Stimulated activated naive B cell treated with anti-CD40 and anti-IgM and Interleukin-4, amounts not matched to agents 10 μg/mL and 1 μg/mL and 100 μg/mL, for 72 hours (primary cell): ENCODE measurements at regions not wholly inside any gene's neighbourhood (a gene's known extent, or its start where the extent isn't known, plus 50 kb on each side); places are given as distances from the start of the nearest gene placed in this dataset.
"Not testable (repeated sequence)": the region's sequence is repeated elsewhere in the genome, so short reads cannot be mapped to it uniquely, and the experiment has no call there.

ENCODE experiments used
- ATAC-seq, 2 donors: fragments of 150-1000 bp; cut with Tn5 transposase; replicated peaks; 2 replicates each; pipeline ENCODE4 v1.10.0; 2021; ENCODE audit warnings: moderate library complexity in 1 of 2
- DNase-seq: peaks from one replicate; pipeline ENCODE4 v3.0.0; 2021
- H3K27ac Mint-ChIP-seq: one replicate; pipeline ENCODE4 v1.8.0; 2022; ENCODE audit warnings: mild to moderate bottlenecking, mixed read lengths
- H3K27me3 Mint-ChIP-seq, 2 donors: one replicate each; pipeline ENCODE4 v1.8.0; 2022; ENCODE audit warnings: mixed read lengths in 2 of 2
- H3K36me3 Mint-ChIP-seq, 2 donors: one replicate each; pipeline ENCODE4 v1.8.0; 2022; ENCODE audit warnings: mixed read lengths in 2 of 2, mild to moderate bottlenecking in 1 of 2
- H3K4me1 Mint-ChIP-seq, 2 donors: one replicate each; pipeline ENCODE4 v1.8.0; 2022; ENCODE audit warnings: mixed read lengths in 2 of 2, mild to moderate bottlenecking in 1 of 2
- H3K4me3 Mint-ChIP-seq, 2 donors: one replicate each; pipeline ENCODE4 v1.8.0; 2022; ENCODE audit warnings: mild to moderate bottlenecking in 2 of 2, mixed read lengths in 2 of 2, moderate library complexity in 1 of 2
- H3K9me3 Mint-ChIP-seq, 2 donors: one replicate each; pipeline ENCODE4 v1.8.0; 2022; ENCODE audit warnings: mixed read lengths in 2 of 2, mild to moderate bottlenecking in 1 of 2

DNA sequence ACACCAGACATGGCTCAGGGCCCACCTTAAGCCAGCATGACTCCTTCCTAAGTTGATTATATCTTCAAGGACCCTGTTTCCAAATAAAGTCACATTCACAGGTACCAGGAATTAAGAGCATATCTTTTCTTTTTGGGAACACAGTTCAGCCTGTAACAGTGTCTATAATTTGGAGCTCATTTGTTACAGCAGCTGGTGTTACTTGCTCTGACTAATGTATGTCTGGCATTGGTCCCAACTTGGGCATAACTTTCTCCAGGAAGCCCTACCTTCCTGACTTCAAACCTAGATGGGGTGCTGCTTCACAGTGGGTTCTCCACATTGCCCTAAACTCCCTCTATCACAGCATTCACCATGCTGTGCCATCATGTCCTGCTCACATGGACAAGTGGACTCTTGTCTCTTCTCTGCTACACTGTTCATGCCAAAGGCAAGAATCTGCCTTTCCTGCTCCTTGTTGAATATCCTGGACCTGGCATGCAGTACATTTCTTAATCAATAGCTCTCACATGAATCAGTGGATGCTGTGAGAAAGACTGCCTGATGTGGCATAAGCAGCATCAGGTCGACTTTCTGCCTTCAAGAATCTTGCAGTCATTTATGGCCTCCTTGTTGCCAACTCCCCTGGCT, 117.4 kb upstream of the FOXA2 start:
- peaks cover 3 to 4% of the 10 kb centered on the region in 2 donors for H3K9me3 Mint-ChIP-seq
- DNase-seq (no peak), ATAC-seq (no peak)
- no peaks in the 10 kb centered on the region for H3K4me1 Mint-ChIP-seq
- H3K4me3 Mint-ChIP-seq: no peak overlapping the region
- H3K27ac Mint-ChIP-seq: no peak overlapping the region
- no peaks in the 10 kb centered on the region for H3K36me3 Mint-ChIP-seq
- H3K27me3 Mint-ChIP-seq: no peaks in the 10 kb centered on the region

DNA sequence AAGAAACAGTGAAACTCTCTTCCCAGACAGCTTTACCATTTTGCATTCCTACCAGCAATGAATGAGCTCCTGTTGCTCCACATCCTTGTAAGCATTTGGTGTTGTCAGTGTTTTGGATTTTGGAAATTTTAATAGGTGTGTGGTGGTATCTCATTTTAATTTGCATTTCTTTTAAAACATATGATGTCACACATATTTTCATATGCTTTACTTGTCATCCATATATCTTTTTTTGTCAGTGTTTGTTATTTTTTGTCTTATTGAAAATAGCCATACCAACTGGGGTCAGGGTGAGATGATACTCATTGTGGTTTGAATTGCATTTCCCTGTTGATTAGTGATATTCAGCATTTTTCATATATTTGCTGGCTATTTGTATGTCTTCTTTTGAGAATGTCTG, 119.5 kb upstream of the FOXA2 start:
- no peaks in the 10 kb centered on the region for H3K4me1 Mint-ChIP-seq
- no peak overlapping the region for H3K4me3 Mint-ChIP-seq
- H3K27me3 Mint-ChIP-seq: no peaks in the 10 kb centered on the region
- ATAC-seq (no peak), DNase-seq (no peak)
- H3K27ac Mint-ChIP-seq: no peak overlapping the region
- peaks cover 3 to 5% of the 10 kb centered on the region in 2 donors for H3K9me3 Mint-ChIP-seq
- no peaks in the 10 kb centered on the region for H3K36me3 Mint-ChIP-seq

DNA sequence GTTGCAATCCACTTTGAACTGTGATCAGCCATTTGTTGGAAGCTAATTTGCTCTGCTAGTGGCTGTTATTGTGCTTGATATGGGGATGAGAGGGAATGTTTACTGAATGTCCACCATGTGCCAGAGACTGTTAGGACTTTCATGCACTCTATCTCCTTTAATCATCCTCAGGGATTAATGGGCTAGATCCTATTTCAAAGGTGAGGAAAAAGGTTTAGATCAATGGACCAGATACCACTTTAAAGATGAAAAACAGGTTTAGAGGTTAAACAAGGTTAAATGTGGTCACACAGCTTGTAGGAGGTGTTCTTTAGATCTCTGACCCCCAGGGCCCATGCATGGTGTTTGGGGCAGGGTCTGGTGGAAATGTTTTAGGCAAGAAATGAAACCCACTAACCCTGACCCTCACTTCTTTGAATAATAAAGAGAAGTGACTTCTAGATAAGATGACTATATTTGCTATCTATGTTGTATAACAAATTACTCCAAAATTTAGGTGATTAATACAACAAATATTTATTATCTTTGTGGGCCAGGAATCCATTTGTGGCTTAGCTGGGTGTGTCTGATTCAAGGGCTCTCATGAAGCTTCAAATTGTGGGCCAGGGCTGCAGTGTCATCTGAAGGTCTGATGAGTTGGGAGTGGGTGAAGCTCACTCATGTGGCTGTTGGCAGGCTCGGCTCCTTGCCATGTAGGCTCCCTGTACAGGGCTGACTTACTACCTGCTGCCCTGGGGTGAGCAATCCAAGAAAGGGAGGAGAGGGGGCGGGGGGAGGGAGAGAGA, 127.8 kb upstream of the FOXA2 start:
- peaks cover 0 to 5% of the 10 kb centered on the region in 2 donors for H3K27me3 Mint-ChIP-seq
- no peaks in the 10 kb centered on the region for H3K36me3 Mint-ChIP-seq
- DNase-seq (no peak), ATAC-seq (no peak)
- no peak overlapping the region for H3K4me3 Mint-ChIP-seq
- peaks cover 2 to 5% of the 10 kb centered on the region in 2 donors for H3K9me3 Mint-ChIP-seq
- no peak overlapping the region for H3K27ac Mint-ChIP-seq
- peaks cover 5 to 10% of the 10 kb centered on the region in 2 donors for H3K4me1 Mint-ChIP-seq

DNA sequence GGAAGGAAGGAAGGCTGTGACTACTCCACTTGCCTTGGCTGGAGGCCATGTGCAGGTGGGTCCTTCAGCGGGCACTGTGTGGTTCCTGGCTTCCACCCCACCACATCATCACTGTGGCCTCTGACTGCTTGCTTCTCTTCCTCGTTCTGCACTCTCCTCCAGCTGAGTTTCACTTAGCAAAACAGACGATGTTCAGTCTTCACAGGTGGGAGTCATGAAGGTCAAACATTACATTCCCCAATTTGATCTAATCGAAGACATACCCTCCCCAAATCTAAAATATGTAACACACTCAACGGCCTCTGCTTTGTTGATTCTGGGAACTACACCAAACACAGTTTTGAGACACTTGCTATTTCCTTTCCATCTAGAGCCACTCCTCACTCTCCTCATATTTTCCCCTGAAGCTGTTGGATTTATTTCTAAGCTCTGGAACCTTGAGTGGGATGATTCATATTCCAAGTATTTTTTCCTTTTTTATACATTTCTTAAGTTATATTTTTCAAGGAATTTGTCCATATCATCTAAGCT, 132.5 kb upstream of the FOXA2 start:
- Mint-ChIP-seq H3K4me1 (peaks cover 5 to 15% of the 10 kb centered on the region in 2 donors), H3K36me3 (no peaks in the 10 kb centered on the region), H3K4me3 (no peak overlapping the region), H3K27ac (no peak overlapping the region), H3K27me3 (peaks cover 0 to 3% of the 10 kb centered on the region in 2 donors), H3K9me3 (peaks cover 2 to 5% of the 10 kb centered on the region in 2 donors)
- DNase-seq: no peak
- peak; percentile 58 to 100 for ATAC-seq

DNA sequence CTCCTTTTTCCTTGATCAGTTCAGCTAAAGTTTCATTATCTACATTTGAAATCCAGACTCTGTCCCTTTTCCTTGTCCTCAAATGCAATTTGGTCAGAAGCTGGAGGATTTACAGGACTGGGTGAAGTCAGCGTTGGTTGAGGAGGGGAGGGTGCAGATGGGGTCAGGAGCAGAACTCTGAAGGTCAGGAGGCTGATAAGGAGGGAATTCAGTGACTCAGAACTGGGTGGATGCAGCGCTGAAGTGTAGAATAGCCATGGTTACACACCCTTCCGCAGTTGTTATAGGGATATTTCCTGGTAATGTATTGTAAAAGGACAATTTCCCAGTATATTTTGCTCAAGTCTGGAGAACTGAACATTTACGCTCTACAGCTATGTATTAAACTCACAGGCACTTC, 133.1 kb upstream of the FOXA2 start:
- no peak overlapping the region for H3K27ac Mint-ChIP-seq
- no peak for ATAC-seq
- peaks cover 5 to 15% of the 10 kb centered on the region in 2 donors for H3K4me1 Mint-ChIP-seq
- H3K4me3 Mint-ChIP-seq: no peak overlapping the region
- peaks cover 2 to 5% of the 10 kb centered on the region in 2 donors for H3K9me3 Mint-ChIP-seq
- no peak for DNase-seq
- H3K27me3 Mint-ChIP-seq: no peaks in the 10 kb centered on the region
- H3K36me3 Mint-ChIP-seq: no peaks in the 10 kb centered on the region

DNA sequence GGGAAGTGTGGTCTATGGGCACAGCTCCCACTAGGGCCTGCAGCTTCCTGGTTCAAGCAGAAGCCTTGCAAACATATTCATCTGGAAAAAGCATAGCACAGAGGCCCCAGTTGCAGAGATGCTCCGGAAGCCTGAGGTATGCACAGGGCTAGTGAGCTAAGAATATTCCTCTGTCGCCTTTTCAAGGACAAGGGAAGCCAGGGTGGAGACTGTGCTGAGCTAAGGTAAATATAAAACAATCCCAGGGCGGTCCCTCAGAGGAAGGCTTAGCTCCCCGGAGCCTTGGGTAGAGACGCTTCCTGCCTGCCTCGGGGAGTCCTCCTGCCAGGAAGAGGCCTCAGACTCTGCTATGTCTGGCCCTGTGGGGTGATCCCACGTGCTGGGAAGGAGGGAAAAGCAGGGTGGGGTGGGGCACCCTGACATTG, 134.8 kb upstream of the FOXA2 start:
- H3K36me3 Mint-ChIP-seq: no peaks in the 10 kb centered on the region

DNA sequence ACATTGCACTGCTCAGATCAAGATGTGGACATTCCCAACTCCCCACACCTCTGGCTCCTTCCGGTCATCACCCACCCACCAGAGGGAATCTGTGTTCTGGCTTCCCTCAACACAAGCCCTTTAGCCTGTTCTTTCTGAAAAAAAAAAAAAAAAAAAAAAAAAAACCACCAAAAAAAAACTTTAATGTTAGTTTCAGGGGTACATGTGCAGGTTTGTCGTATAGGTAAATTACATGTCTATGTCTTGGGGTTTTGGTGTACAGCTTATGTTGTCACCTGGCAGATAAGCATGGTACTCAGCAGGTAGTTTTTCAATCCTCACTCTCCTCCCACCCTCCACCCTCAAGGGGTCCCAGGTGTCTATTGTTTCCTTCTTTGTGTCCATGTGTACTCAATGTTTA, 135.8 kb upstream of the FOXA2 start:
- no peaks in the 10 kb centered on the region for H3K27me3 Mint-ChIP-seq
- no peak overlapping the region for H3K27ac Mint-ChIP-seq
- H3K4me1 Mint-ChIP-seq: peaks cover 5 to 15% of the 10 kb centered on the region in 2 donors
- no peak for ATAC-seq
- no peaks in the 10 kb centered on the region for H3K9me3 Mint-ChIP-seq
- no peaks in the 10 kb centered on the region for H3K36me3 Mint-ChIP-seq
- DNase-seq: no peak
- no peak overlapping the region for H3K4me3 Mint-ChIP-seq

More for the DNA sequence above, 134.8 kb upstream of the FOXA2 start:
- no peak for DNase-seq
- ATAC-seq: no peak
- Mint-ChIP-seq H3K4me3 (no peak overlapping the region), H3K9me3 (no peaks in the 10 kb centered on the region), H3K27me3 (no peaks in the 10 kb centered on the region), H3K4me1 (peaks cover 5 to 15% of the 10 kb centered on the region in 2 donors), H3K27ac (no peak overlapping the region)

DNA sequence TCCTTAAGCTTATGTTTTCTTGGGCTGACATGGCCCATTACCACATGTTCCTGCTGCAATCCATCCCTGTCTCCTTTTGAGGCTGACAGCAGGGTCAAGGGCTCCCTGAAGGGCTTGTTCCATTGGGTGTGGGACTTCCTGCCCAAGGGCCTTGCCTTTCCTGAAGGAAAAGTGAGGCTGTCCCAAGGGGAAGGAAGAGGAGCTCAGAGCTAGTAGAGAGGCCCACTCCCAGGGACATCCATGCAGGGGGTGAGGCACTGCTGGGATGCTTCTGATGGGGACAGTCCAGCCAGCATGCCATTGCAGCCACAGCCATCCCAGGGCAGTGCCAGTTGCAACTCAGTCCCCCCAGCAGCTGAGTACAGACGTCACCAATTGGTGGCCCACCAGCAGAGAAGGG, 138.4 kb upstream of the FOXA2 start:
- no peak for ATAC-seq
- H3K27ac Mint-ChIP-seq: no peak overlapping the region
- no peak overlapping the region for H3K4me3 Mint-ChIP-seq
- H3K27me3 Mint-ChIP-seq: no peaks in the 10 kb centered on the region
- no peak for DNase-seq
- no peaks in the 10 kb centered on the region for H3K36me3 Mint-ChIP-seq
- no peaks in the 10 kb centered on the region for H3K4me1 Mint-ChIP-seq
- no peaks in the 10 kb centered on the region for H3K9me3 Mint-ChIP-seq

DNA sequence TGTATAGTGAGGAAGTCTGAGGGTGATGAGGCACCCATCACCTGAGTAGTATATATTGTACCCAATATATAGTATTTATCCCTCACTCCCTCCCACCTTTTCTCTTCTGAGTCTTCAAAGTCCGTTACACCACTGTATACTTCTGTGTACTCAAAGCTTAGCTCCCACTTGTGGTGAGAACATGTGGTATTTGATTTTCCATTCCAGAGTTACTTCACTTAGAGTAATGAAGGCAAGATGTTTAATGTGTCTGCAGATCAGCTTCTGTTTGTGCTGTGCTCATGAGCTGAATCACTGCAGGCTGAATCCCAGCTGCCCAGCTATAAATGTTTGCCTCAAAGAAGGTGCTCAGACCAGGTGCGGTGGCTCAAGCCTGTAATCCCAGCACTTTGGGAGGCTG, 139.3 kb upstream of the FOXA2 start:
- H3K27me3 Mint-ChIP-seq: no peaks in the 10 kb centered on the region
- H3K4me1 Mint-ChIP-seq: peaks cover 0 to 3% of the 10 kb centered on the region in 2 donors
- H3K4me3 Mint-ChIP-seq: no peak overlapping the region
- no peak for DNase-seq
- no peak for ATAC-seq
- no peaks in the 10 kb centered on the region for H3K9me3 Mint-ChIP-seq
- no peaks in the 10 kb centered on the region for H3K36me3 Mint-ChIP-seq
- H3K27ac Mint-ChIP-seq: no peak overlapping the region

DNA sequence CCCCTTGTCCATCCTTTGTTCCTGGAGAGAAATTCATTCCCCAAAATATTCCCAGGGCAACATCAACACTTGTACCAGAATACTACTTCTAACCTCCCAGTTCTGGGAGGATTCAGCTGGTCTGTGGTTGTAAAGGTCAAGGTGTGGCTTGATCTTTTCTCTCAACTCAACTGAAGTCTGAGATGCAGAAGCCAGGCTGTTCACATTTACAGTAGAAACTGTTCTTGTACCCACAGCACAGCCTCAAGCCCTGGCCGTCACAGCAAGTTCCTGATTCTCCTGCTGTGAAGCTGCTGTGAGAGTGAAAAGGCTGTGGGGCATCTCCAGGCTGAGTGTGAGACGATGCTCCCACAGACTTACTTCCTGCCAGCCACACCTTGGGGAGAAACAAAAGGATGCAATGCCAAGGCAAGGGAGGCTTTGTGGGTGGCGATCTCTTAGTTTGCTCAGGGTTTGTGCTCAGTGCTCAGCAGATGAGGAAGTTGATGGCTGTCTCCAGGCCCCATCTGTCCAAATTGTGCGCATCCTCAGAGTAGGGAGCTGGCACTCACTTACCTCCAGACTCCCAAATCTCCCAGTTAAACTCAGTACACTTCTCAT, 143.9 kb upstream of the FOXA2 start:
- no peak overlapping the region for H3K27ac Mint-ChIP-seq
- no peaks in the 10 kb centered on the region for H3K27me3 Mint-ChIP-seq

DNA sequence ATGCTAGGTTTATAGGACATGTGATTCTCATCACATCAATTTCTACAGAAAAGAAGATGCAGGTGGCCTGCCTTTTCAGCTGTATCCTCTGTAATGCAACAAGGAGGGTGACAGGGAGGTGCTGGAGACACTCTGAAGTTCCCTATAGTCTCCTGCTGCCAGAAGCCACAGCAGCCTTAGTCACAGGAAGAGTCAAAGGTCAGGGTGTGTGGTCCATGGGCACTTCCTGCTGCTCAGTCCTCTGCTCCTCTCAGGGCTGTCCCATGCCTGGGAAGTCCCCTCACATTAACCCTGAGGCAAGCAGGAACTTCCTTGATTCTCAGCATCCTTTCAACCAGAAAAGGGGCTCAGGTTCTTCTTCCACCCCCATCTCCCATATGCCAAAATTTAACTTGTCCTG, 144.8 kb upstream of the FOXA2 start:
- DNase-seq (no peak), ATAC-seq (peak; percentile 41 to 42)
- Mint-ChIP-seq H3K4me3 (no peak overlapping the region), H3K4me1 (peaks cover 3 to 17% of the 10 kb centered on the region in 2 donors), H3K27me3 (no peaks in the 10 kb centered on the region), H3K9me3 (peaks cover 0 to 3% of the 10 kb centered on the region in 2 donors), H3K27ac (no peak overlapping the region), H3K36me3 (no peaks in the 10 kb centered on the region)

More for the DNA sequence above, 143.9 kb upstream of the FOXA2 start:
- no peak for DNase-seq
- no peak overlapping the region for H3K4me3 Mint-ChIP-seq
- peak in 1 of 2 donors; percentile 57 for ATAC-seq
- no peaks in the 10 kb centered on the region for H3K36me3 Mint-ChIP-seq
- H3K4me1 Mint-ChIP-seq: peaks cover 3 to 17% of the 10 kb centered on the region in 2 donors
- peaks cover 0 to 3% of the 10 kb centered on the region in 2 donors for H3K9me3 Mint-ChIP-seq

DNA sequence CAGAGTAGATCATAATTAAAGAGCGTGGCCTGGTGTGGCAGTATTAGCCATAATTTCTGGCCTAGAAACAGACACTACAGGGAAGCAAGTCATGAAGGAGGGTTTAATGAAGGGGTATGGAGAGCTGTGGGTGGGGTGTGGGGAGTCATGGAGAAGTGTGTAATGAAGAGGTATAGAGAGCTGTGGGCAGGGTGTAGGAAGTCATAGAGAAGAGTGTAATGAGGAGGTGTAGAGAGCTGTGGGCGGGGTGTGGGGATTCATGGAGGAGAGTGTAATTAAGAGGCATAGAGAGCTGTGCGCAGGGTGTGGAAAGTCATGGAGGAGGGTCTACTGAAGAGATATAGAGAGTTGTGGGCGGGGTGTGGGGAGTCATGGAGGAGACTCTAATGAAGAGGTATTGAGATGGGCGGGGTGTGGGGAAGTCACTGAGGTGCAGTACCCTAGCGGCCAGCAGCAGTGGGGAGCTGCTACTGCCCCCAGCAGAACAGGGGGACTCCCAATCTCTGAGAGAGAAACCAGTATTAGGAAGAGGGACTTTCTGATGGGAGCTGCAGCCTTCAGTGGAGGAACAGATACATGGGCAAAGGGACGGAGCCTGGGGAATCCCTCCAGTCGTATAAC, 145.4 kb upstream of the FOXA2 start:
- DNase-seq (no peak), ATAC-seq (peak; percentile 27 to 49)
- peaks cover 3 to 17% of the 10 kb centered on the region in 2 donors for H3K4me1 Mint-ChIP-seq
- no peak overlapping the region for H3K27ac Mint-ChIP-seq
- H3K36me3 Mint-ChIP-seq: no peaks in the 10 kb centered on the region
- no peaks in the 10 kb centered on the region for H3K27me3 Mint-ChIP-seq
- H3K9me3 Mint-ChIP-seq: peaks cover 0 to 3% of the 10 kb centered on the region in 2 donors
- H3K4me3 Mint-ChIP-seq: no peak overlapping the region

DNA sequence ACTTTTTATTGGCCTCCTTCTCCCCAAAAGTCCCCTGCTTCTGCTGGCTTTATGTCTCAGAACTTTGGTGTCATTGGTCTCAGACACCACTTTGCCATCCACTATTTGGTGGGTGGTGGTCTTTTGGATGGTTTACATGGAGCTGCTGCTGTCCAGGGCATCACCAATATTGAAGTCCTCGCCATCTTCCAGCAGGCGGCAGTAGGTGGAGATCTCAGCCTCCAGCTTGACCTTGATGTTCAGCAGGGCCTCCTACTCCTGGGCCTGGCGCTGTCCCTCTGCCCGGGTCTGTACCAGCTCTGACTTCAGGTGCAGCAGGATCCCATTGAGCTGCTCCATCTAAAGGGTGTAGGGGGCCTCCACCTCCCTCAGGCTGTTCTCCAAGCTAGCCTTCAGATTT, 148.4 kb upstream of the FOXA2 start:
- Mint-ChIP-seq H3K4me3 (no peak overlapping the region), H3K27ac (no peak overlapping the region), H3K4me1 (peaks cover 3 to 17% of the 10 kb centered on the region in 2 donors), H3K27me3 (no peaks in the 10 kb centered on the region), H3K9me3 (peaks cover 0 to 3% of the 10 kb centered on the region in 2 donors), H3K36me3 (no peaks in the 10 kb centered on the region)
- no peak for ATAC-seq
- DNase-seq: no peak

DNA sequence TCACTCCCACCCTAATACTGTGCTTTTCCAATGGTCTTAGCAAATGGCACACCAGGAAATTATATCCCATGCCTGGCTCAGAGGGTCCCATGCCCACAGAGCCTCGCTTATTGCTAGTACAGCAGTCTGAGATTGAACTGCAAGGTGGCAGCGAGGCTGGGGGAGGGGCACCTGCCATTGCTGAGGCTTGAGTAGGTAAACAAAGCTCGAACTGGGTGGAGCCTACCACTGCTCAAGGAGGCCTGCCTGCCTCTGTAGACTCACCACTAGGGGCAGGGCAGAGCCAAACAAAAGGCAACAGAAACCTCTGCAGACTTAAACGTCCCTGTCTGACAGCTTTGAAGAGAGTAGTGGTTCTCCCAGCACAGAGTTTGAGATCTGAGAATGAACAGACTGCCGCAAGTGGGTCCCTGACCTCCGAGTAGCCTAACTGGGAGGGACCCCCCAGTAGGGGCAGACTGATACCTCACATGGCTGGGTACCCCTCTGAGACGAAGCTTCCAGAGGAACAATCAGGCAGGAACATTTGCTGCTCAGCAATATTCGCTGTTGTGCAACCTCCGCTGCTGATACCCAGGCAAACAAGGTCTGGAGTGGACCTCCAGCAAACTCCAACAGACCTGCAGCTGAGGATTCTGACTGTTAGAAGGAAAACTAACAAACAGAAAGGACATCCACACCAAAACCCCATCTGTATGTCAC, 150.7 kb upstream of the FOXA2 start:
- H3K4me1 Mint-ChIP-seq, H3K4me3 Mint-ChIP-seq, DNase-seq, H3K27me3 Mint-ChIP-seq, H3K27ac Mint-ChIP-seq, ATAC-seq, H3K9me3 Mint-ChIP-seq, H3K36me3 Mint-ChIP-seq: not testable (repeated sequence)
